MG63 (cell line): ENCODE measurements at regions not wholly inside any gene's neighbourhood (a gene's known extent, or its start where the extent isn't known, plus 50 kb on each side); places are given as distances from the start of the nearest gene placed in this dataset.
"Not testable (repeated sequence)": the region's sequence is repeated elsewhere in the genome, so short reads cannot be mapped to it uniquely, and the experiment has no call there.

ENCODE experiments used
- DNase-seq: peaks from one replicate; pipeline ENCODE4 v3.0.0-alpha.2; 2020
- H3K27me3 ChIP-seq: fragments of 250-450 bp; sonication (Bioruptor Pico); 2 replicates; pipeline ENCODE4 v1.5.1; 2020; ENCODE audit warnings: mild to moderate bottlenecking, moderate library complexity
- H3K36me3 ChIP-seq: fragments of 250-450 bp; sonication (Bioruptor Pico); 2 replicates; pipeline ENCODE4 v1.5.1; 2020; ENCODE audit warnings: mild to moderate bottlenecking, moderate library complexity
- H3K4me3 ChIP-seq: fragments of 250-450 bp; sonication (Bioruptor Pico); 2 replicates; pipeline ENCODE4 v1.5.1; 2020; ENCODE audit warnings: mild to moderate bottlenecking, moderate library complexity
- H3K9me3 ChIP-seq: fragments of 250-450 bp; sonication (Bioruptor Pico); 2 replicates; pipeline ENCODE4 v1.5.1; 2020; ENCODE audit warnings: mild to moderate bottlenecking, moderate library complexity

DNA sequence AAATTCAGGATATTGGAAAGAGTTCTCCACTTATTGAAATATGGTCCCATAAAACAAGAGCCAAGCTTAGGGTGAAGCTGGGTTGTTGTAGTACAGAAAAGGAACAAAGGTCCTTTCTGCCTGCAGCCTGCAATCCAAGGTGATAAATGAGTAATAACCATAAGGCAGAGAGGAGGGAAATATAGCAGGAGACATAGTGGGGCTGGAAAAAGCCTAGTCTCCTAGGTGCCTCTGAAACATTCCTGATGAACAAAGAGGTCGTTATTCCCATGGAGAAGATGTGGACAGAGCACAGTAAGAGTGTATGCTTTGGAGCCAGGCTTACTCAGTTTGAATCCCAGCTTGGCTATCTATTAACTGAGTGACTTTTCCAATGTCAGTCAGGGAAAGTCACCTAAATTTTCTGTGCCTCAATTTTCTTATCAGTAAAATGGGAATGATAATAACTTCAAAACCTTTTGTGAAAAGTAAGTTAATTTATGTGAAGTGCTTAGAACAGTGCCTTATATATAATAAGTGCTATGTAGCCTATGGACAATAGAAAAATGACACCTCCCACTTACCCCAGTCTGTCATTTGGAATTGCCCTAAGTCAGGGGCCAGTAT is 110.8 kb upstream of the GRIN3A start:
- Histone ChIP-seq H3K36me3 (no peaks in the 10 kb centered on the region), H3K27me3 (no peaks in the 10 kb centered on the region), H3K4me3 (no peak overlapping the region), H3K9me3 (no peaks in the 10 kb centered on the region)
- DNase-seq, result no peak

DNA sequence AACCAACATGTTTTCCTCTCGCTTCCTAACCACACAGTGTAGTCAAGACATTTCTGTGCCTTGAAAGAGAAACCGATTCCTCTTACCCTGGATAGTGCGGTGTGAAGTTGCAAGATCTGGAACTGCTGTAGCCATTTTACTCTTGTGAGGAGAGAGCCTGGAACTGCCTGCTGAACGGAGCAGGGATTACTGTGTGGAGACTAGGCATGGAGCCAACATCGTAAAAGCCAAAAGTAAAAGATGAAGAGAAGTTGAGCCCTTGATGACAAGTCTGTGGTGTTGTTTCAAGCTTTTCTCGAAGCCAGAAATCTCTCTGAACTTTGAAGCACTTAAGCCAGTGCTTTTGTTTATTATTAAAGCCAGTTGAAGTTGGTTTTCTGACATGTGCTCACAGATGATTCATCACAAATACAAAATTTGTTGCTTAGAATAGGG is 110.1 kb upstream of the GRIN3A start:
- peak; percentile 65 for DNase-seq
- no peaks in the 10 kb centered on the region for H3K36me3 ChIP-seq
- no peaks in the 10 kb centered on the region for H3K9me3 ChIP-seq

DNA sequence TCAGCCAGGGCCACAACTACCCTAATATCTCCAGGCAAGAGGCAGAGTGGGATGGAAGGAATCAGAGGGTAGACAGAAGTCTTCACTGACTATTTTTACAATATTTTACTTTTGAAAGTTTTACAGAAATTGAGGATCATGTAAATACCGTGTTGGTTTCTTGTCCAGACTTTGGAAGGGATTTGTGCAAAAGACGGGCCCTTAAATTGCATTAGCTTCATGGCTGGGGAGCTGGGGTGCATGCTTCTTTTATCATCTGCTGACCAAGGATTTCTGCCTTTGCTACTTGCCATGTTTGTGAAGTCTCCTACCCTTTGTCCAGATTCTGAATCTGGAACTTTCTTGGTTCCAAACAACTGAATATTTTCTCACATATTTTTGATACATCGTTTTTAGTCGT is 107.7 kb upstream of the GRIN3A start:
- Histone ChIP-seq H3K36me3 (no peaks in the 10 kb centered on the region), H3K4me3 (no peak overlapping the region), H3K9me3 (no peaks in the 10 kb centered on the region), H3K27me3 (no peaks in the 10 kb centered on the region)
- DNase-seq, result no peak

More for the DNA sequence above, 110.1 kb upstream of the GRIN3A start:
- no peaks in the 10 kb centered on the region for H3K27me3 ChIP-seq
- H3K4me3 ChIP-seq, result no peak overlapping the region

DNA sequence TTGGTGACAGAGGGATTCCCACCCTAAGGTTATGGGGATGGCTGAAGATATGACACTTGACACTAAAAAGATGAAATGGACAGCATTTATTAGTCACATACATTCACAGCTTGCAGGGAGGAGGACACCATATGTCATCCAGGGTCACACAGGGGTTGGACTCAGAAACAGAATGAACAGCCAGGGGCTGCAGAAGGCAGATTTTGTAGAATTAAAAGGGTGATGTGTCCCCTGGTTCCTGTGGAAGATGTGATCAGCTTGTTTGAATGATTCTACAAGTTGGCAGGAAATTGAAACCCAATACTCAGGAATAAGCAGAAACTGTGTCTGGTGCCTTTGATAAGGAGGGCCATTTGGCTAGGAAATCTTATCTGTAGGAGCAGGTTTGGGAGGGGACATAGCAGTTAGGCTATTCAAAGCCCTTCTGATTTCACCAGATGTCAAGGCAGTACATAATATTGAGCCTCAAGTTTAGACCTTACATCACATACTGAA is 102.3 kb upstream of the GRIN3A start:
- Histone ChIP-seq H3K9me3 (no peaks in the 10 kb centered on the region), H3K36me3 (no peaks in the 10 kb centered on the region), H3K27me3 (no peaks in the 10 kb centered on the region), H3K4me3 (no peak overlapping the region)
- no peak for DNase-seq

DNA sequence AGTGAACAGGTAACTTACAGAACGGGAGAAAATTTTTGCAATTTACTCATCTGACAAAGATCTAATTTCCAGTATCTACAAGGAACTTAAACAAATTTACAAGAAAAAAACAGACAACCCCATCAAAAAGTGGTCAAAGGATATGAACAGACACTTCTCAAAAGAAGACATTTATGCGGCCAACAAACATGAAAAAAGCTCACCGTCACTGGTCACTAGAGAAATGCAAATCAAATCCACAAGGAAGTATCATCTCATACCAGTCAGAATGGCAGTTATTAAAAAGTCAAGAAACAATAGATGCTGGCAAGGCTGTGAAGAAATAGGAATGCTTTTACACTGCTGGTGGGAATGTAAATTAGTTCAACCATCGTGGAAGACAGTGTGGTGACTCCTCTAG is 100.5 kb upstream of the GRIN3A start:
- not testable (repeated sequence) for H3K27me3 ChIP-seq, H3K9me3 ChIP-seq, DNase-seq, H3K4me3 ChIP-seq, H3K36me3 ChIP-seq

DNA sequence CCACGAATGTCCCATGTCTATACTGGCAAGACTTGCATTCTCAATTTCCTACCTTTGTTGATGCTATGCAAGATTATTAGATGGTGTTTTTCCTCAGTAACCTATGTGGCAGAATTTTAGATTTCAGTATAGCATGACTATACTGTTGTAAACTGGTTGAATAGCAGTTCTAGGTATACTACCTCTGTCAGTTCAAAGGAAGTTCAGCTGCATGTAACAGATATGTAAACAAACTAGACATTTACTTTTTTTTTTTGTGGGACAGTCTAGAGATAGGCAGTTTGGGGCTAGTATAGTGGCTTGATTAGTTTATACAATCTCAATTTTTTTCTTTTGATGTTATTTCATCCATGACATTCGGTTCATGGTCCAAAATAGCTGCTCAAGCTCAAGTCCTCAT is 97.6 kb upstream of the GRIN3A start:
- H3K4me3 ChIP-seq, result no peak overlapping the region
- H3K9me3 ChIP-seq, result no peaks in the 10 kb centered on the region

DNA sequence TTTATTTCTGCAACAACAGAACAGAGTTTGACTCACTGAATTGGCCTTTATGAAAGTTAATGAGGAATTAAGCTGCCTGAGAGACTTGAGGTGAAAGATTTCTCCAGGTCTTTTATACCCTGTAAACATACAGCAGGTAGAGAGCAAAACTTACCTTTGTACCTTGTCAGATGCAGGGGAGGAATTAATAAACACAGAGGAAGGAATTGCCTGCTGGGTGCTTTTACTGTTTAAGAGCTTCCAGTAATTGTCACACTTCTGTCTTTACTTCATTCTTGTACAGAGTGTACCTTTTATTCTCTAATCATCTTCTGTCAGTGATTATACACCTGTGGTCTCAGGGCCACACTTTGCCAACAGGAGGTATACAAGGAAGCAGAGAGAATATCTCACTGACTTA is 94.0 kb upstream of the GRIN3A start:
- no peak for DNase-seq
- Histone ChIP-seq H3K9me3 (no peaks in the 10 kb centered on the region), H3K36me3 (no peaks in the 10 kb centered on the region)

More for the DNA sequence above, 97.6 kb upstream of the GRIN3A start:
- Histone ChIP-seq H3K27me3 (no peaks in the 10 kb centered on the region), H3K36me3 (no peaks in the 10 kb centered on the region)
- DNase-seq, result no peak

DNA sequence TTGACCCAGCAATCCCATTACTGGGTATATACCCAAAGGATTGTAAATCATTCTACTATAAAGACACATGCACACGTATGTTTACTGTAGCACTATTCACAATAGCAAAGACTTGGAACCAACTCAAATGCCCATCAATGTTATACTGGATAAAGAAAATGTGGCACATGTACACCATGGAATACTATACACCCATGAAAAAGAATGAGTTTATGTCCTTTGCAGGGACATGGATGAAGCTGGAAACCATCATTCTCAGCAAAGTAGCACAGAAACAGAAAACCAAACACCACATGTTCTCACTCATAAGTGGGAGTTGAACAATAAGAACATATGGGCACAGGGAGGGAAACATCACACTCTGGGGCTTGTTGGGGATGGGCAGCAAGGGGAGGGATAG is 83.0 kb upstream of the GRIN3A start:
- H3K36me3 ChIP-seq, H3K4me3 ChIP-seq, H3K27me3 ChIP-seq, DNase-seq, H3K9me3 ChIP-seq: not testable (repeated sequence)

More for the DNA sequence above, 94.0 kb upstream of the GRIN3A start:
- Histone ChIP-seq H3K27me3 (no peaks in the 10 kb centered on the region), H3K4me3 (no peak overlapping the region)

DNA sequence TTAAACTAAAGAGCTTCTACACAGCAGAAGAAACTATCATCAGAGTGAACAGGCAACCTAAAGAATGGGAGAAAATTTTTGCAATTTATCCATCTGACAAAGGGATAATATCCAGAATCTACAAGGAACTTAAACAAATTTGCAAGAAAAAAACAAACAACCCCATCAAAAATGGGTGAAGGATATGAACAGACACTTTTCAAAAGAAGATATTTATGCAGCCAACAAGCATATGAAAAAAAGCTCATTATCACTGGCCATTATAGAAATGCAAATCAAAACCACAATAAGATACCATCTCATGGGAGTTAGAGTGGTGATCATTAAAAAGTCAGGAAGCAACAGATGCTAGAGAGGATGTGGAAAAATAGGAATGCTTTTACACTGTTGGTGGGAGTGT is 82.5 kb upstream of the GRIN3A start:
- not testable (repeated sequence) for H3K9me3 ChIP-seq, DNase-seq, H3K4me3 ChIP-seq

DNA sequence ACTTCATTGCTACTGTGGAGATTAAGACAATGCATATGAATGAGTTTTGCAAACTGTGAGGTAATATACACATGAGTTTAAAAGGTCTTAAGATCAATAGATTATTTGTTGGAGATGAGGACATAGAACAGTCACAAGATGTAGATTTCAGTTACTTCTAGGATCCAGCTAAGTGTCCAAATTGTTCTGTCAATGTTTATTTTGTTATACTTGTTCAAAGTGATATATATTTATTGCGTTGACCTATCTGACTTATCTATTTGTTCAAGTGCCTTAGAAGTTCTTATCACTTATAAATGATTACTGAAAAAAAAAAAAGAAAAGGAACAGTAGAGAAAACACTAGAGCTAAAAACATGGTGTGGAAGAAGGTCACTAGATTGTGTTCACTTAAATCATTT is 75.6 kb upstream of the GRIN3A start:
- no peaks in the 10 kb centered on the region for H3K36me3 ChIP-seq
- no peak overlapping the region for H3K4me3 ChIP-seq
- H3K27me3 ChIP-seq, result no peaks in the 10 kb centered on the region
- no peaks in the 10 kb centered on the region for H3K9me3 ChIP-seq
- DNase-seq, result no peak

More for the DNA sequence above, 82.5 kb upstream of the GRIN3A start:
- H3K27me3 ChIP-seq, H3K36me3 ChIP-seq: not testable (repeated sequence)

DNA sequence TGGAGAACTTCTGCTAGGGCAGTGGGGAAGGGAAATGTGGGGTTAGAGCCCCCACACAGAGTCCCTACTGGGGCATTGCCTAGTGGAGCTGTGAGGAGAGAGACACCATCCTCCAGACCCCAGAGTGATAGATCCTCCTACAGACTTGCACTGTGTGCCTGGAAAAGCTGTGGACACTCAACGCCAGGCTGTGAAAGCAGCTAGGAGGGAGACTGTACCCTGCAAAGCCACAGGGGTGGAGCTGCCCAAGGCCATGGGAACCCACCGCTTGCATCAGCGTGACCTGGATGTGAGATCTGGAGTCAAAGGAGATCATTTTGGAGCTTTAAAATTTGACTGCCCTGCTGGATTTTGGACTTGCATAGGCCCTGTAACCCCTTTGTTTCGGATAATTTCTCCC is 69.4 kb upstream of the GRIN3A start:
- H3K4me3 ChIP-seq, H3K36me3 ChIP-seq, DNase-seq: not testable (repeated sequence)

DNA sequence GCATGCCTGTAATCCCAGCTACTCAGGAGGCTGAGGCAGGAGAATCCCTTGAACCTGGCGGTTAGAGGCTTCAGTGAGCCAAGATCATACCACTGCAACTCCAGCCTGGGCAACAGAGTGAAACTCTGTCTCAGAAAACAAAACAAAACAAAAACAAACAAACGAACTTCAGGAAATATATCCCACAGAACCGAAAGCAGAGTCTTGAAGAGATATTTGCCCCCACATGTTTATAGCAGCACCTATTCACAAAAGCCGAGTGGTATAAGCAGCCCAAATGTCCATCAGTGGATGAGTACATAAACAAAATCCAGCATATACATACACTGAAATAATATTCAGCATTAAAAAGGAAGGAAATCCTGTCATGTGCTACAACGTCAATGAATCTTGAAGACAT is 57.6 kb upstream of the GRIN3A start:
- H3K4me3 ChIP-seq, result no peak overlapping the region
- H3K27me3 ChIP-seq, result no peaks in the 10 kb centered on the region
- no peak for DNase-seq
- no peaks in the 10 kb centered on the region for H3K9me3 ChIP-seq
- H3K36me3 ChIP-seq, result no peaks in the 10 kb centered on the region

More for the DNA sequence above, 69.4 kb upstream of the GRIN3A start:
- not testable (repeated sequence) for H3K27me3 ChIP-seq, H3K9me3 ChIP-seq

DNA sequence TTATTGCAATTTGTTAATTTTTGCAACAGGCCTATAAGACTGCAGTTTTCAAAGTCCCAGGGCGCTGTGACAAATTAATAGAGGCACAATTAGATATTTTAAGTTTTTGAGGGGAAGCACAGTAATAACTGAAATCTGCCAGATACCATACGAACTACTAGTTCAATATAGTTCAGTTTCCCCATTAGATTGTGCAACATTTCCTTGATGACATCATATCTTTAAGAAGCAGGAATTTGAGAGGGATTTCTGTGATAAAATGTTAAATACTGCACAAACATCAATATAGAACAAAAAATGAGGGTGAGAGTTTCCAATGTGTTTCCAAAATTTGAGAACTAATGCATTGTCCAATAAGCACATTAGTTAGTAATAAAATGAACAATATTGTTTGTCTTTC is 56.7 kb upstream of the GRIN3A start:
- Histone ChIP-seq H3K9me3 (no peaks in the 10 kb centered on the region), H3K36me3 (no peaks in the 10 kb centered on the region), H3K27me3 (no peaks in the 10 kb centered on the region), H3K4me3 (no peak overlapping the region)
- DNase-seq, result no peak

DNA sequence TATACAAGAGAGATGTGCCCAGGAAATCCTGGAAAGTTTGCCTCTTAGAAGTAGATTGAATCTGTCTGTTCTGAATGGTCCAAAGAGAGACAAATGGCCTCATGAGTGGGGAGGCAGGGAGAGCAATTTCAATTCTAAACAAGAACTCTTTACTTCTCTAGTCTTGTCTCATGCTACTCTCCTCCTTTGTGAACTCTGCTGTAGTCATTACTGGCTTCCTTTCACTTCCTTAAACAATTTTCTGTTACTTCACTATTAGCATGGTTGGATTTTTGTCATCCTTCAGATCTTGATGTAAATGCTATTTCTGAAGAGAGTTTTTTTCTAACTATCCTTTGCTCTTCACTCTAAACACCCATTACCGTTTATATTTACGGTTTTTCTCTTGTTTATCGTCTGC is 54.0 kb upstream of the GRIN3A start:
- Histone ChIP-seq H3K4me3 (no peak overlapping the region), H3K36me3 (no peaks in the 10 kb centered on the region), H3K9me3 (no peaks in the 10 kb centered on the region), H3K27me3 (no peaks in the 10 kb centered on the region)
- no peak for DNase-seq

DNA sequence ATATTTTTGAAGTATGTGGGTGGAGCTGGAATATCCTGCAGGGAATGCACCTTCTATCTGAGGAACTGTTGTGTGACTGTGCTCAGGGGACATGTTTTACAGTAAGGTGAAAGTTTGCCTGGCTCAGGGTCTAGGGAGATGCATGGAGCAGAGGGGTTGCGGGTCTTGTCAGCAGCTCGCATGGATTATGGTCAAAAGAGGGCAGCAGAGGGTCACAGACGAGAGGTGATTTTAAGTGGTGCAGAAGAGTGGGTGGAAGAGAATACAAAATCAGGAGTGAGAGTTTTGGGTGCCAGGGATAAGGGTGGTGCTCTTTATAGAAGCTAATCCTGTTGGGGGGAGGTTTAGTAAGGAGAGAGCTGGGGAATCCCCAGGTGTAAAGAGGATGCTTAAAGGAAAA is 53.5 kb upstream of the GRIN3A start:
- Histone ChIP-seq H3K36me3 (no peaks in the 10 kb centered on the region), H3K9me3 (no peaks in the 10 kb centered on the region), H3K4me3 (no peak overlapping the region), H3K27me3 (no peaks in the 10 kb centered on the region)
- peak; percentile 33 for DNase-seq

DNA sequence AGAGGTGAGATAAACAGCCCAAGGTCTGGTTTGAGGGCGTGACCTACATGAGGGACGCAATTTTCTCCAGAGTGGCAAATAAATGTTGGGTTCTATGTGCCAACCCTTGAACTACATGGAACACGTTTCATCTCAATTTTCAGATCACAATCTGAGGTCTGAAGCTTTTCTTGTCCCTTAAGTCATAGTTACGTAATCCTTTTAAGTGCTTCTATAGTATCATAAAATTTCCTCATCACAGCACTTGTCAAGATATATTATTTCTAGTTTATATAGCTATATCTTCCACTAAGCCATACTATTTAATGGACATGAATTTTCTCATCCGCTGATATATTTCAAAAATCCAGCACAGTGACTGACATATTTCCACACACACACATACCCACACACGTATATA is 53.1 kb upstream of the GRIN3A start:
- H3K36me3 ChIP-seq, result no peaks in the 10 kb centered on the region
- H3K4me3 ChIP-seq, result no peak overlapping the region
- no peaks in the 10 kb centered on the region for H3K27me3 ChIP-seq
- no peaks in the 10 kb centered on the region for H3K9me3 ChIP-seq
- DNase-seq, result no peak
